GM12865 (cell line): ENCODE measurements at regions not wholly inside any gene's neighbourhood (a gene's known extent, or its start where the extent isn't known, plus 50 kb on each side); places are given as distances from the start of the nearest gene placed in this dataset.

ENCODE experiments used
- DNase-seq: peaks from one replicate; pipeline ENCODE4 v3.0.0; 2010; ENCODE audit warnings: low read depth
- H3K4me3 ChIP-seq: 2 replicates; pipeline ENCODE4 v1.5.1; 2011; ENCODE audit warnings: mild to moderate bottlenecking, low read depth, low read length, control low read depth
- CTCF ChIP-seq: IDR thresholded peaks from 2 replicates; pipeline ENCODE4 v1.5.1; 2011; ENCODE audit warnings: low read length, control low read depth, low read depth, inconsistent platforms; ENCODE audit not compliant: insufficient read depth; ENCODE audit errors: missing control alignments

DNA sequence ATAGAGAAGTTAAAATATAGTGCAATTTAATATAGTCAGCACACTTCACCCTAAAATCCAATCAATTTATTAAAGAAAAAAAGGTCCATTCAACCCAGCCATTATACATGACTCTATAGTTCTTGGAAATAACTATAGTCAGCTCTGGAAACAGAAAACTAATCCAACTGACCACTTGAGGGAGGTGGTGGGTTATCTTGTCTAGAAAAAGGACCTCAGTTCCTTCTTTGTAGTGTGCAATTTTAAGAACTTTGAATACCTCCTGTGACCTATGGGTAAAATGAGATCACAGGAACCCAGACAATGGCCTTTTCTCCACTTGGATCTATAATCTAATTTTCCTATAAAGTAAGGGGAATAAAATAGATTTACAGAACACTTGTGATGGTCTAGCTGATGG lies 163.6 kb upstream of the CENPW start:
- H3K4me3 ChIP-seq: no peak overlapping the region
- DNase-seq: no peak
- TF ChIP-seq CTCF: peak; percentile 21

DNA sequence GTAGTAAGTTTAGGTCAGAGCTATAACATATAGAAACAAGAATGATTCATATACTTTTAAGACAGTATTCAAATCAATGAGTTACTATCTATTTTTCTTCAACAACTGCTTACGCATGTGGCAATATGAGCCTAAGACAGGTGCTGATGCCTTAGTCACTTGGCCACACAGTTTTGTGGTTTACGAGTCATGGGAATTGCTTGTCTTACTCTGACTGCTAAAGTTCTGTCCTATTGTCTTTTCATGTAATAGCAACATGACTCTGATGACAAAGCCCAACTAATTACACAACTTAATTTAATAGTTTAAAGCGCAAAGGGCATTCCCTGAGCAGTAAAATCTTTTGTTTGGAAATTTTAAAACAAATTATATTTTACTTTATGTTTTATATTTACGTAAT lies 159.3 kb upstream of the CENPW start:
- peak; percentile 28 for DNase-seq
- H3K4me3 ChIP-seq: no peak overlapping the region
- TF ChIP-seq CTCF: no peak

DNA sequence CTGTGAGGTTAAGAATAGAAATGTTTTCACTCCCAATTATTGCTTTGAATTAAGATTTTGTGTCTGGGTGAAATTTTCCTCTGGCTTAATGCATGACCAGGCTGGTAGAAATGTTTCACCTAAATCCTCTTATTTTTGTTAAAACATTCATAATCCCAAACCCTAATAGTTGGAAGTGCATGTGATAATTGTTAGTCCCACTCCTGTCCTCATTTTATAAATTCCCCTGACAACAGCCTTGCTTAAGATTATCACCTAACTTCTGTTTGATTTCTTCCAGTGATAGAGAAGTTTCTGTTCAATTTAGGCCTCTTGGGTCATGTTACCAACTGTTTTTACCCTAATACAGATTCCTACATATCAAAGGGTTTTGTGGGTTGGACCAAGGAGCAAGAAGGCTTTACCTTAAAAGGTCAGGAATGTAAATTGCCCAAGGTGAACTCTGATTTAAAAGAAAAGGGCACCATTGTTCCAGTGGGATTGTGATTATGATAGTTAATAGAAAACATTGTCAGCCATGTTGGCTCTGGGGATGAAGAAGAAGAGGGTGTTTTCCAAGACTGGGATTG lies 158.7 kb upstream of the CENPW start:
- DNase-seq: no peak
- no peak overlapping the region for H3K4me3 ChIP-seq
- TF ChIP-seq CTCF: no peak

DNA sequence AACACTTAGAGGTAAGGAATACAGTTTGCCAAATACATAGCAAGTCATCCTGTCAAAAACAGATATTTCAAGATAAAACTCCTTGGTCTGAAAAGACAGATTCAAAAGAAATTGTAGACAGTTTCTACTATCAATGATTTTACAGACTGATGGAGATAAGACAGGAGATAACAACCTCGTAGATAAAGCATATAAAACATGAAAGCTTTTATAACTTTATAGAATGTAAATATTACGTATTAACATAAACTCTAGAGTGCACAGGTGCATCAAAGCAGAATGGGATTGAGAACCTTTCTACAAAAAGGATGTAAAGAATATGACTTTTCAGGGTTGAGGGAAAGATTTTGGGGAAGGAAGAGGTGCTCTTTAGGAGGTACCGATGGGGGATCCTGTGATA lies 158.0 kb upstream of the CENPW start:
- DNase-seq: no peak
- H3K4me3 ChIP-seq: no peak overlapping the region
- no peak for TF ChIP-seq CTCF

- peak; percentile 22 for DNase-seq
- no peak for TF ChIP-seq CTCF
- H3K4me3 ChIP-seq: no peak overlapping the region
Measured at GRCh38 chr6:126182650-126183311, 157.1 kb upstream of the CENPW start.

- no peak for DNase-seq
- no peak overlapping the region for H3K4me3 ChIP-seq
- TF ChIP-seq CTCF: no peak
Measured at GRCh38 chr6:126185774-126186173, 154.1 kb upstream of the CENPW start.
